Suprapubic skin (tissue), 2 donors: ENCODE measurements at regions not wholly inside any gene's neighbourhood (a gene's known extent, or its start where the extent isn't known, plus 50 kb on each side); places are given as distances from the start of the nearest gene placed in this dataset.

Experiments
- EP300 ChIP-seq: sonication (generic); formaldehyde crosslinking; IDR thresholded peaks from one replicate; pipeline ENCODE4 v1.6.1; 2017; ENCODE audit warnings: antibody characterized with exemption
- POLR2A ChIP-seq, 2 donors: fragments of 450-650 bp; IDR thresholded peaks; one replicate each; pipeline ENCODE4 v1.6.1; 2017; ENCODE audit warnings: antibody characterized with exemption in 2 of 2, mild to moderate bottlenecking in 2 of 2, moderate library complexity in 2 of 2

DNA sequence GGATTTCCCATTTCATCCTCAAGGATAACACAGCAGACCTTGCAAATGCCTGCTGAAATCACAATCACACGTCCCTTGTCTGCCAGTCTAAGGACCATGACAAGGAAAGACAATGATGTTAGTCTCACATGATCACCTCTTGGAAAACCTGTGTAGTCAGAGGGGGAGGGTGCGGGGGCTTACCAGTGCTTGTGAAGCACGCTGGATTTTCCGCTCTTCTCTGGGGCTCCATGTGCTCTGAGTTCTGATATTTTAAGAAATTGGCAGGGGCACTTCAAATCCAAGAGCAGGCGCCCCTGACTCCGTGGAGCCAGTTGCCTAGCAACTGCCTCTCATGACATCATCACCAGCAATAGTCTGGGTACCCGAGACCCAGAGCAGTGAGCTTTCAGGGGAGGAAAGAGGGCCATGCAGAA is 200.9 kb upstream of the C14orf180 start:
- TF ChIP-seq POLR2A (IDR thresholded peaks at IDR 0.05) (no peak), EP300 (no peak)
